ENCODE measurements at regions not wholly inside any gene's neighbourhood (a gene's known extent, or its start where the extent isn't known, plus 50 kb on each side); places are given as distances from the start of the nearest gene placed in this dataset.
A peak's percentile ranks its signal among the peaks of the same experiment; 100 is the strongest.

DNA sequence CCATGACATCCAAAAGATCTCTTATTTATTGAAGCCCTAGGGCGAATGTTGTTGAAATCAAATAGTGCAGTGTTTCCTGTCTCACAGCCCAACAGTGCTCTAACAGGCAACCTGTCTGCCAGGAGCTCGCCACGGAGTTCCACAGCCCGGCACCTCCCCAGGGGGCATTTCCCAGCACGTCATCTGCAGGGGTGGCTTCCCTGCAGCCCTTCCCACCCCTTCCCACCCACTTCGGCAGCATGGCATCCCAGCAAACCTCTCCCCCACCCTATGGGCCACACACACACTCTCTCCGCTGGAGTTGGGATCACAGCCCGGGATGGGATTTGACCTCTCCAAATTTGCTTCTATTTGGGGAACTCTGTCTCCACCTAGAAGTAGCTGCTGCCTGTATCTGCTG is 62.7 kb upstream of the C14orf180 start:
- Histone ChIP-seq H3K36me3 (ENCODE audit: insufficient read depth, low read length) (no peaks in the 10 kb centered on the region), H3K4me2 (ENCODE audit: insufficient read depth, low read length) (no peak overlapping the region), H4K20me1 (ENCODE audit: insufficient read depth, low read length) (no peaks in the 10 kb centered on the region), H3K27me3 (ENCODE audit: insufficient read depth, low read length) (no peaks in the 10 kb centered on the region), H3K4me1 (ENCODE audit: insufficient read depth, low read length) (no peaks in the 10 kb centered on the region), H3K9me3 (ENCODE audit: low read depth, low read length) (no peaks in the 10 kb centered on the region), H2AFZ (ENCODE audit: low read length) (no peak overlapping the region), H3K4me3 (ENCODE audit: insufficient read depth, low read length) (no peak overlapping the region), H3K79me2 (ENCODE audit: insufficient read depth, low read length) (no peaks in the 10 kb centered on the region), H3K27ac (ENCODE audit: low read depth, low read length) (no peak overlapping the region)
- TF ChIP-seq, protein P1, sequence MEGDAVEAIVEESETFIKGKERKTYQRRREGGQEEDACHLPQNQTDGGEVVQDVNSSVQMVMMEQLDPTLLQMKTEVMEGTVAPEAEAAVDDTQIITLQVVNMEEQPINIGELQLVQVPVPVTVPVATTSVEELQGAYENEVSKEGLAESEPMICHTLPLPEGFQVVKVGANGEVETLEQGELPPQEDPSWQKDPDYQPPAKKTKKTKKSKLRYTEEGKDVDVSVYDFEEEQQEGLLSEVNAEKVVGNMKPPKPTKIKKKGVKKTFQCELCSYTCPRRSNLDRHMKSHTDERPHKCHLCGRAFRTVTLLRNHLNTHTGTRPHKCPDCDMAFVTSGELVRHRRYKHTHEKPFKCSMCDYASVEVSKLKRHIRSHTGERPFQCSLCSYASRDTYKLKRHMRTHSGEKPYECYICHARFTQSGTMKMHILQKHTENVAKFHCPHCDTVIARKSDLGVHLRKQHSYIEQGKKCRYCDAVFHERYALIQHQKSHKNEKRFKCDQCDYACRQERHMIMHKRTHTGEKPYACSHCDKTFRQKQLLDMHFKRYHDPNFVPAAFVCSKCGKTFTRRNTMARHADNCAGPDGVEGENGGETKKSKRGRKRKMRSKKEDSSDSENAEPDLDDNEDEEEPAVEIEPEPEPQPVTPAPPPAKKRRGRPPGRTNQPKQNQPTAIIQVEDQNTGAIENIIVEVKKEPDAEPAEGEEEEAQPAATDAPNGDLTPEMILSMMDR (IDR thresholded peaks at IDR 0.05; ENCODE audit: extremely low read depth, low read depth, low read length) = no peak
- peak; percentile 53 for DNase-seq (ENCODE audit: insufficient read length, low spot score, missing footprints)

DNA sequence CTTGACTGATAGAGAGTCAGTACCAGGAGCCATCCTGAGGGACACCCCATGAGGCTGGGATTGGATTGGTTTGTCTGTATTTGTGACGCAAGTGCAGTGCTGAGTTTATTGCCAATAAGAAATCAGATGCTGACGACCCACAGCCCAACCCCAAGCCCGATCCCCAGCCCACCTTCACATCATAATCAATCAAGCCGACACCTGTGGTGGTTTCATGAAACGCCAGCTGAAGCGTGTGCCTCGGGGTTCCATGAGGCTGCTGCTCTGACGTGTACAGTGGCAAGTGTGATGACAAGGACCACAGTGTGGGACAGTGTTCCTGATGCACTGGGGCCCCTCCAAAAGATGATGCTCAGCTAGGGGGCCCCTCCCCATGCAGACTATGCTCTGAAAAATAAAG is 62.1 kb upstream of the C14orf180 start:
- no peaks in the 10 kb centered on the region for H3K9me3 ChIP-seq (ENCODE audit: low read depth, low read length)
- TF ChIP-seq, protein P1 (IDR thresholded peaks at IDR 0.05; ENCODE audit: extremely low read depth, low read depth, low read length) = no peak
- no peaks in the 10 kb centered on the region for H3K27me3 ChIP-seq (ENCODE audit: insufficient read depth, low read length)
- H3K27ac ChIP-seq (ENCODE audit: low read depth, low read length) = no peak overlapping the region
- H4K20me1 ChIP-seq (ENCODE audit: insufficient read depth, low read length) = no peaks in the 10 kb centered on the region
- H3K4me1 ChIP-seq (ENCODE audit: insufficient read depth, low read length) = no peaks in the 10 kb centered on the region
- no peak for DNase-seq (ENCODE audit: insufficient read length, low spot score, missing footprints)
- H3K4me2 ChIP-seq (ENCODE audit: insufficient read depth, low read length) = no peak overlapping the region
- H3K36me3 ChIP-seq (ENCODE audit: insufficient read depth, low read length) = no peaks in the 10 kb centered on the region
- H3K4me3 ChIP-seq (ENCODE audit: insufficient read depth, low read length) = no peak overlapping the region
- H2AFZ ChIP-seq (ENCODE audit: low read length) = no peak overlapping the region
- H3K79me2 ChIP-seq (ENCODE audit: insufficient read depth, low read length) = no peaks in the 10 kb centered on the region

DNA sequence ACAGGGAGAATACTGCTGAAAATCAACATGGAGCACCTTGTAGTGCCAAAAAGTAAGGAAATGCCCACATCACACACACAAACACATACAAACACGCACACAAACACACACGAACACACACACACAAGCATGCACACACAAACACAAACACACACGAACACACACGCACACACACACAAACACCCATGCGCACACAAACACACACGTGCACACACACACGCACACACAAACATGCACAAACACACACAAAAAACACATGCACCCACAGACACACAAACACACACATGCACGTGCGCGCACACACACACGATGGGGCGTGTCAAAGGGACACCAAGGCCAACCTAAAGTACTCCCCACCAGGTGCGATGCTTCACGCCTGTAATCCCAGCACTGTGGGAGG is 61.7 kb upstream of the C14orf180 start:
- no peaks in the 10 kb centered on the region for H4K20me1 ChIP-seq (ENCODE audit: insufficient read depth, low read length)
- H3K27ac ChIP-seq (ENCODE audit: low read depth, low read length) = no peak overlapping the region
- no peaks in the 10 kb centered on the region for H3K27me3 ChIP-seq (ENCODE audit: insufficient read depth, low read length)
- no peak for DNase-seq (ENCODE audit: insufficient read length, low spot score, missing footprints)
- no peaks in the 10 kb centered on the region for H3K9me3 ChIP-seq (ENCODE audit: low read depth, low read length)
- TF ChIP-seq, protein P1 (IDR thresholded peaks at IDR 0.05; ENCODE audit: extremely low read depth, low read depth, low read length) = no peak
- H3K4me3 ChIP-seq (ENCODE audit: insufficient read depth, low read length) = no peak overlapping the region
- no peaks in the 10 kb centered on the region for H3K4me1 ChIP-seq (ENCODE audit: insufficient read depth, low read length)
- no peaks in the 10 kb centered on the region for H3K36me3 ChIP-seq (ENCODE audit: insufficient read depth, low read length)
- H3K79me2 ChIP-seq (ENCODE audit: insufficient read depth, low read length) = no peaks in the 10 kb centered on the region
- H3K4me2 ChIP-seq (ENCODE audit: insufficient read depth, low read length) = no peak overlapping the region
- no peak overlapping the region for H2AFZ ChIP-seq (ENCODE audit: low read length)

DNA sequence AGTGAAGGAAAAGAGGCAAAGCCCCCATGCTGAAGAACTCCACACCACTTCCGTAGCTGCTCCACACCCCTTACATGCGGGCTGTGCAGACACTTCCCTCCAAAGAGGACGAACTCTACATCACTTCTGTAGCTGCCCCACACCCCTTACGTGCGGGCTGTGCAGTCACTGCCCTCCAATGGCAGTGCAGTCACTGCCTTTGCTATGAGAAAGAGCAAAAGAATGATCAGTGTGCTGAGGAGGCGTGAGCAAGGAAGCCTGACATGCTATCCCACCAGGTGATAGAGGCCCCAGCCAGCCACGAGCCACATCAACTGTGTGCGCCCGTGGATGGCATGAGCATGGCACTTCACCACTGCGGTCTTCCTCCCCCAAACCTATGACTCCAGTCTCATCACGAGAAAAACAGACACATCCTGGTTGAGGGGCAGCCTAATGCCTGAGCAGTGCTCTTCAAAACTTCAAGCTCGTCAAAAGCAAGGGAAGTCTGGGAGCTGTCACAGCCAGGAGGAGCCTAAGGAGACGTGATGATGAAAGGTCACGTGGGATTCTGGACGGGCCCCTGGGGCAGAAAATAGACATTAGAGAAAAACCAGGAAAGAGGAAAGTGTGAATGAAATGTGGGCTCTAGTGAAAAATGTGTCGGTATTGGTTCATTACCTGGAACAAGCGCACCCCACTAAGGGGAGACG is 60.8 kb upstream of the C14orf180 start:
- Histone ChIP-seq H2AFZ (ENCODE audit: low read length) (no peak overlapping the region), H3K4me2 (ENCODE audit: insufficient read depth, low read length) (no peak overlapping the region), H3K27ac (ENCODE audit: low read depth, low read length) (no peak overlapping the region), H3K4me3 (ENCODE audit: insufficient read depth, low read length) (no peak overlapping the region), H3K4me1 (ENCODE audit: insufficient read depth, low read length) (no peaks in the 10 kb centered on the region), H3K79me2 (ENCODE audit: insufficient read depth, low read length) (no peaks in the 10 kb centered on the region), H3K36me3 (ENCODE audit: insufficient read depth, low read length) (no peaks in the 10 kb centered on the region), H3K9me3 (ENCODE audit: low read depth, low read length) (no peaks in the 10 kb centered on the region), H4K20me1 (ENCODE audit: insufficient read depth, low read length) (no peaks in the 10 kb centered on the region), H3K27me3 (ENCODE audit: insufficient read depth, low read length) (no peaks in the 10 kb centered on the region)
- peak; percentile 49 for DNase-seq (ENCODE audit: insufficient read length, low spot score, missing footprints)
- TF ChIP-seq, protein P1 (IDR thresholded peaks at IDR 0.05; ENCODE audit: extremely low read depth, low read depth, low read length) = no peak
